ENCODE measurements at regions not wholly inside any gene's neighbourhood (a gene's known extent, or its start where the extent isn't known, plus 50 kb on each side); places are given as distances from the start of the nearest gene placed in this dataset.

DNA sequence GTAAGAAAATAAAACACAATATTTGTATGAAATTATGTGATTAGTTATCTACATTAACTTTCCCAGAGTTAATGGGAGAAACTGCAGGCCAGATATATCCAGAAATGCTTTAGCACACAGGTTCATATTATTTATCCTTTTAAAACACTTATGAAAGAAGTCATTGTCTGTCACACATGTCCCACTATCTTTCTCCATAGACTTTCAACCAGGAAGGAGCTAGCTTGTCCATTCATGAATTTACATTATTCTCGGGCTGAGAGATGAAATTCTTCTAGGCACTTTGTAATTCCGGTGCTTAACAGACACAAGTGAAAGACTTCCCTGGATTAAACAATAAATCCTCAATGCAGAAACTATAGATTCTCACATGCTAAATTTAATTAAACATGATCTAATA lies 1043.2 kb downstream of the CDH9 start:
- Histone ChIP-seq H3K27me3 (no peaks in the 10 kb centered on the region), H3K4me1 (replicated peaks in 1 of 2) (no peaks in the 10 kb centered on the region), H3K9me3 (replicated peaks in 1 of 3) (no peaks in the 10 kb centered on the region), H3K36me3 (replicated peaks in 1 of 2) (no peaks in the 10 kb centered on the region), H3K27ac (no peak overlapping the region), H3K4me3 (no peak overlapping the region)
- no peak for TF ChIP-seq POLR2A (IDR thresholded peaks at IDR 0.05)
- TF ChIP-seq, protein P1, sequence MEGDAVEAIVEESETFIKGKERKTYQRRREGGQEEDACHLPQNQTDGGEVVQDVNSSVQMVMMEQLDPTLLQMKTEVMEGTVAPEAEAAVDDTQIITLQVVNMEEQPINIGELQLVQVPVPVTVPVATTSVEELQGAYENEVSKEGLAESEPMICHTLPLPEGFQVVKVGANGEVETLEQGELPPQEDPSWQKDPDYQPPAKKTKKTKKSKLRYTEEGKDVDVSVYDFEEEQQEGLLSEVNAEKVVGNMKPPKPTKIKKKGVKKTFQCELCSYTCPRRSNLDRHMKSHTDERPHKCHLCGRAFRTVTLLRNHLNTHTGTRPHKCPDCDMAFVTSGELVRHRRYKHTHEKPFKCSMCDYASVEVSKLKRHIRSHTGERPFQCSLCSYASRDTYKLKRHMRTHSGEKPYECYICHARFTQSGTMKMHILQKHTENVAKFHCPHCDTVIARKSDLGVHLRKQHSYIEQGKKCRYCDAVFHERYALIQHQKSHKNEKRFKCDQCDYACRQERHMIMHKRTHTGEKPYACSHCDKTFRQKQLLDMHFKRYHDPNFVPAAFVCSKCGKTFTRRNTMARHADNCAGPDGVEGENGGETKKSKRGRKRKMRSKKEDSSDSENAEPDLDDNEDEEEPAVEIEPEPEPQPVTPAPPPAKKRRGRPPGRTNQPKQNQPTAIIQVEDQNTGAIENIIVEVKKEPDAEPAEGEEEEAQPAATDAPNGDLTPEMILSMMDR (IDR thresholded peaks at IDR 0.05) = no peak
- 83 to 90% (median 84%) methylated on average over 2 of the region's 2 CpGs for WGBS, 4 donors
- intact Hi-C loops (cut with DNase I) = no loop called here
- DNase-seq = no peak

DNA sequence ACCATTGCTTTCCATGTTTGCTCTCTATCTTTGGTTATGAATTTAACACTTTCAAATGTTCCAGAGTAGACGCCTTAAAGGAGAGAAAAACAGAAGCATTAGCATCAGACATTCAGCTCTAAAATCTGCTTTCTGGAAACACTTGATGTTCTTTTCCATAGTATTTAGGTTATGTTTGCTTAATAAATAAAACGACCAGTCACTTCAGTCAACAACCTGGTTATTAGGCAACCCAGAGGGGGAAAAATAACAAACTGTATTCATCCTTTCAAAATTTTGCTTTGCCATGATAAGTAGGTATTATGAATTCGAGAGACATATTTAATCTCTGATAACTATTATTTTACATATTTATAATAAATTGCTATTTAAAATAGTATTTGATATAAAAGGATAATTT lies 1044.7 kb downstream of the CDH9 start:
- intact Hi-C loops (cut with DNase I) = no loop called here
- Histone ChIP-seq H3K27ac (no peak overlapping the region), H3K36me3 (replicated peaks in 1 of 2) (no peaks in the 10 kb centered on the region), H3K9me3 (replicated peaks in 1 of 3) (no peaks in the 10 kb centered on the region), H3K4me3 (no peak overlapping the region), H3K27me3 (no peaks in the 10 kb centered on the region), H3K4me1 (replicated peaks in 1 of 2) (no peaks in the 10 kb centered on the region)
- DNase-seq = no peak
- no peak for TF ChIP-seq POLR2A (IDR thresholded peaks at IDR 0.05)
- TF ChIP-seq, protein P1 (IDR thresholded peaks at IDR 0.05) = no peak
- WGBS, 4 donors = 59 to 78% (median 69%) methylated on average over 3 of the region's 3 CpGs

DNA sequence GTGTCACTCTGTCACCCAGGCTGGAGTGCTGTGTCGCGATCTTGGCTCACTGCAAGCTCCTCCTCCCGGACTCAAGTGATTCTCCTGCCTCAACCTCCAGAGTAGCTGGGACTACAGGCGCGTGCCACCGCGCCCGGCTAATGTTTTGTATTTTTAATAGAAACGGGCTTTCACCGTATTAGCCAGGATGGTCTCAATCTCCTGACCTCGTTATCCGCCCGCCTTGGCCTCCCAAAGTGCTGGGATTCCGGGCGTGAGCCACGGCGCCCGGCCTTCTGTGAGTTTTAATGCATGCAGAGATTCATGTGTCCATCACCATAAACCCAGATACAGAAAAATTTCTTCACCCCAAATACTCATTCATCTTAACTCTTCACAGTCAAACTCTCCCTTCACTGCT lies 1046.7 kb downstream of the CDH9 start:
- intact Hi-C loops (cut with DNase I) = no loop called here
- H3K27me3 ChIP-seq = no peaks in the 10 kb centered on the region
- 92 to 99% (median 96%) methylated on average over 18 of the region's 18 CpGs for WGBS, 4 donors
- no peaks in the 10 kb centered on the region for H3K9me3 ChIP-seq (replicated peaks in 1 of 3)
- no peak overlapping the region for H3K27ac ChIP-seq
- DNase-seq = no peak
- H3K4me3 ChIP-seq = no peak overlapping the region
- H3K36me3 ChIP-seq (replicated peaks in 1 of 2) = no peaks in the 10 kb centered on the region
- TF ChIP-seq, protein P1 (IDR thresholded peaks at IDR 0.05) = no peak
- TF ChIP-seq POLR2A (IDR thresholded peaks at IDR 0.05) = no peak
- no peaks in the 10 kb centered on the region for H3K4me1 ChIP-seq (replicated peaks in 1 of 2)

DNA sequence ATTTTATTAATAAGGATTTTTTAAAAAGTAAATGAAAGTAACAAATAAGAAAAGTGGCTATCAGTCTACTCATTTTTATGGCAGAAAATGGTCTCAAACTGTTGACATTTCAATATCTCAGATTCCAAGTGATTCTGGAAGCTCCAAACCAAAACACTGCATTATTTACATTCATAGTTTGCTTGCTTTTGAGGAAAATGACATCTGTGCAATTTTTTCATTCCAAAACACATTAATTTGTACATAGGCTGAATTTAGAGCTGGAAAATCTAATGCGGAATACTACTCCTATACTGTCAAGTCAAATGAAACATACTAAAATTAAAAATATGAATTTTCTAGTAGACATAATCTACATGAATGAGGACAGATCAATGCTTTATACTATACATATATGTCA lies 1047.6 kb downstream of the CDH9 start:
- no peaks in the 10 kb centered on the region for H3K27me3 ChIP-seq
- H3K4me3 ChIP-seq = no peak overlapping the region
- no peak for TF ChIP-seq POLR2A (IDR thresholded peaks at IDR 0.05)
- TF ChIP-seq, protein P1 (IDR thresholded peaks at IDR 0.05) = no peak
- intact Hi-C loops (cut with DNase I) = no loop called here
- WGBS, 4 donors = 76 to 98% (median 94%) methylated on average over 1 of the region's 1 CpG
- DNase-seq = no peak
- H3K4me1 ChIP-seq (replicated peaks in 1 of 2) = no peaks in the 10 kb centered on the region
- H3K36me3 ChIP-seq (replicated peaks in 1 of 2) = no peaks in the 10 kb centered on the region
- no peaks in the 10 kb centered on the region for H3K9me3 ChIP-seq (replicated peaks in 1 of 3)
- H3K27ac ChIP-seq = no peak overlapping the region
